ENCODE measurements at regions not wholly inside any gene's neighbourhood (a gene's known extent, or its start where the extent isn't known, plus 50 kb on each side); places are given as distances from the start of the nearest gene placed in this dataset.

DNA sequence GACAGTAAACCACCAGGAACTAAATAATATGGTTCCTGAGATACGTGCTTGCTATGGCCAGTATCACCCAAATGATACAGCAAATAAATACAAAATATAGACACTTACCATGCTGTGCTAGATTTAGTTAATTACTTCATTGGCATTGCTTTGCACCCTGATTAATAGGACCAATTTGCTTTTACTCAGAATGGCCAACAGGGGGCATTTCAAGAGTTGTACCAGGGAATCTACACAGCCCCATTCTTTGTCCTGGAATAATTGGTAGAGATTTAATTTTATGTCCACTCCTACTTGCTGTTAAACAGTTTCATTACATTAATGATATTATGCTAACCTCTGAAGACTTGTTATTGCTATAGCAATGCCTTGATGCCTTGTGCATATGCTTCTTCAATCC lies 280.8 kb downstream of the RERGL start:
- no peak for DNase-seq (ENCODE audit: low read depth)

DNA sequence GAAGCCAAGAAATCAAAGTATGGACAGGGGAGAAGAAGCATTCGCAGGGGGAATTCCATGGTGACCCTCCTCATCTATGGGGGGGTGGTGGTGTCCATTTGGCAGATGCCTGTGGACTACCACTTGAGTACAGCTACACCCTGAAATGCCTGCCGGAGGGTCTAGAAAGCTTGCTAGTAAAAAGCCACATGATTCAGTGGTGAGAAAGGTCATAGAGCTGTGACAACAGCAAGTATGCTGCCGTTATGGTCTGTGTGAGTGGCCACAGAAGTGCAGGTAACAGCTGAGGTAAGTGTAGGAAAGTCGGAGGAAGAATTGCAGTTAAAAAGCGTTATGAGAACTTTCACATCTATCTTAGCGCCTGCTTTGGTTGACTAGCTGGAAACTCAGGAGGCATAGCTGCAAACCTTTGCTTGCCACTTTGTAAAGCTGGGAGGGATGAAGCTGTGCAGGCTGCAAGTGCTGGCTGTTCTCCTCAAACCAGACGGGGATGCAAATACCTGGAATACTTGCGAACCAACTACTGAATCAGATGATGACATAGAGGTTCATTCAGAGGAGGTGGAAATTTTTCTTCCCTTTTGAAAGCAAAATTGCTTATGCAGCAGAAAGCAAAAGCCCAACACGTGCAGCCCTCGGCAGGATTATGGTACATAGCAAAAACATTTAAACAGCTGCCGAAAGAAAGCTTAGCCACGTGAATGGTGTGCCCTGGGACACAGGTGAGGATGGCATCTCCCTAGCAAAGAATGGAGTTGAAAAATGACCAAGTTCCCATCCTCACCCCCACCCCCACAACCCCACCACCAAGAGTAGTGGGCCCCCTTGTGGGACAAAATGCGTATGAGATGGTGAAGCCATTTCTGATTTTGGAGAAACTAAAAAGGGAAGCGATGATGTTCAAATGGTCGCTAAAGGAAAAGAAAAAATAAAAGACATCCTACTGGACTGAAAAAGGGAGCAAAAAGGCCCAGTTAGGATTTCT lies 287.0 kb downstream of the RERGL start:
- no peak for DNase-seq (ENCODE audit: low read depth)

DNA sequence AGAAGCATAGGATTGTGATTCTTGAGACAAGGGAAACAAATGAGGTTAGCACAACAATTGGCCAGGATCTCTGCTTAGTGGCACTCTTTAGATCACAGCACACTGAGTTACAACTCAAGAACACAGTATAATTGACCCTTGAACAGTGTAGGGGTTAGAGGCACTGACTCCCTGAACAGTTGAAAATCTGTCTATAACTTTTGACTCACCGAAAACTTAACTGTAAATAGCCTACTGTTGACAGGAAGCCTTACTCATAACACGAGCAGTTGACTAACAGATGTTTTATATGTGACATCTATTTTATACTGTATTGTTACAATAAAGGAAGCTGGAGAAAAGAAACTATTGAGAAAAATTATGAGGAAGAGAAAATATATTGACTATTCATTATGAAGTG lies 296.1 kb downstream of the RERGL start:
- DNase-seq (ENCODE audit: low read depth) = no peak

DNA sequence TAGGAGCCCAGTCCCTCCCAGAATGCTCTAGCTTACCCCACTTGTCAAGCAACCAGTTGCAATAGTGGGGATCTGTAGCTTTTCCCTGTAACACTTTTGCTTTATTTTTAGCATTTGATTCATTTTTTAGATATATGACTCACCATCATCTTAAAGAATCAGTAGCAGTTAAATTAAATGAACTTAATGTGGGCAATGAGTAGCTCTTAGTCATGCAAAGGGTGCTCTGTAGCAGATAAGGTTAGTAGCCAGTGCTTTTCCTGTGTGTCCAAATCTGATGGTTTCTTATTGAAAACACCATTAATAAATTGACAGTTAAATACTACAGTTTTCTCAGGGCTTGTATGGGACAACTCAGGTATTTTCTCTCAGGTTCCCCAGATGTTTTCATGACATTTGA lies 311.8 kb downstream of the RERGL start:
- DNase-seq (ENCODE audit: low read depth) = no peak

DNA sequence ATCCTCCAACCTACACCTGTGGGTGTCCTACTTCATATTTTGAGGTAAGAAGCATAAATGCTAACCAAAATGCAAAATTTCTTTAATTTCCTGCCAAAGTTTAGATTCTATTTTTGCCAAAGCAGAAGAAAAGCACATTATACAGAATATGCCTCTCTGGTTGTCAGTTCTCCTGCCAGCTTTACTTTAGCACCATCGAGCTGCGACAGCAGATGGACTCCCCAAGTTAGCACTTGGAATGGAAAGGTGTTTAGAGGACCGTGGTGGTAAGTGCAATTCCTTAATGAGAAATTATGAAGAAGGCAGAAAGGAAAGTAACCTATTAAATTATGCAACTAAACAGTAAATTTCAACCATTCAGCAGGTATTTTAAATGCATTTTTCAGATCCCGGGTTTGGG lies 326.6 kb downstream of the RERGL start:
- no peak for DNase-seq (ENCODE audit: low read depth)

DNA sequence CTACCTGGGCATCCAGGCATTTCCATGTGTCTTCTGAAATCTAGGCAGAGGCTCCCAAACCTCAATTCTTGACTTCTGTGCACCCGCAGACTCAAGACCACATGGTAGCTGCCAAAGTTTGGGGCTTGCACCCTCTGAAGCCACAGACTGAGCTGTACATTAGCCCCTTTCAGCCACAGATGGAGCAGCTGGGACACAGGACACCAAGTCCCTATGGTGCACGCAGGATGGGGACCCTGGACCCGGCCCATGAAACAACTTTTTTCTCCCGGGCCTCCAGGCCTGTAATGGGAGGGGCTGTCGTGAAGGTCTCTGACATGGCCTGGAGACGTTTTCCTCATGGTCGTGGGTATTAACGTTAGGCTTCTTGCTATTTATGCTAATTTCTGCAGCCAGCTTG lies 330.0 kb downstream of the RERGL start:
- DNase-seq (ENCODE audit: low read depth) = no peak
